Astrocyte of the spinal cord (primary cell): ENCODE measurements at regions not wholly inside any gene's neighbourhood (a gene's known extent, or its start where the extent isn't known, plus 50 kb on each side); places are given as distances from the start of the nearest gene placed in this dataset.
A peak's percentile ranks its signal among the peaks of the same experiment; 100 is the strongest.

Experiments used
- DNase-seq: peaks from one replicate; pipeline ENCODE4 v3.0.0; 2011; ENCODE audit warnings: low read depth, low spot score
- H3K4me3 ChIP-seq: 2 replicates; pipeline ENCODE4 v1.5.1; 2011; ENCODE audit warnings: low read depth, mild to moderate bottlenecking, low read length, moderate library complexity
- in situ Hi-C: cut with HindIII; loops from 2 replicates; pipeline ENCODE4 v1.10.0; 2017; ENCODE audit warnings: low sequenced_read_pairs
- TF ChIP-seq, protein P1 (sequence below): IDR thresholded peaks from 2 replicates; pipeline ENCODE4 v1.5.1; 2012; ENCODE audit warnings: low read depth, mild to moderate bottlenecking, low read length, inconsistent platforms

DNA sequence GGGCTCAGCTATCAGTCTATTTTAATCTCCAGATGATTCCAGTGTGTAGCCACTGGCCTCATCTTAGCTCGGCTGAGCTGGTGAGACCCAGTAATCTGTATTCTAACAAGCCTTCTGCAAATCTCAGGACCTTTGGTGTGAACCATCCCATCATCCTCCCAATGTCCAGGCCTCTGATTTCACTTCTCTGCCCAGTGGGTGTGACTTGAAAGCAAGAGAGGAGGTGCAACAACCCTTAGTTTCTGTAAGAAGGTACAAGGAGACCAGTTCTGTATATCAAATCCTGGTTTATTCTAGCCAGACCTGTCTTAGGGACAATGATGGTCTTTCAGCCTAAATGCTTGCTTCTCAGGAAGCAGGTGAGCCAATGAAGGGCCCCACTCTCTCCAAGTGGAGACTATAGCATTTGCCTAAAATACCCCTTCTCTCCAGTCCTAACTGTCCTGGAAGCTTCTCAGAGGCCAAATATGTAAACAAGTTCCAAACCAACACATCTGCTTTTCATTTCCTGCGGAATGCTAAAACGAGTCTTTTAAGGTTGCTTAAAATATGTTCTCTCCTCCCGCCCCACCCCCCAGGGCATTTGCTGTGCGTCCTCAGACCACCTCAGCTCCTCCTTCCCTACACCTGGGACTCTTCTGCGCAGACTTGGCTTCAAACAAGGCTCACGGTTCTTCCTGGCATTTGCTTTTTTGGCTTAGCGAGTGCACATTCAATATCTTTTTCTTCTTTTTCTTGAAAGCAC, 78.4 kb upstream of the FUT8 start:
- no peak overlapping the region for H3K4me3 ChIP-seq
- TF ChIP-seq, protein P1, sequence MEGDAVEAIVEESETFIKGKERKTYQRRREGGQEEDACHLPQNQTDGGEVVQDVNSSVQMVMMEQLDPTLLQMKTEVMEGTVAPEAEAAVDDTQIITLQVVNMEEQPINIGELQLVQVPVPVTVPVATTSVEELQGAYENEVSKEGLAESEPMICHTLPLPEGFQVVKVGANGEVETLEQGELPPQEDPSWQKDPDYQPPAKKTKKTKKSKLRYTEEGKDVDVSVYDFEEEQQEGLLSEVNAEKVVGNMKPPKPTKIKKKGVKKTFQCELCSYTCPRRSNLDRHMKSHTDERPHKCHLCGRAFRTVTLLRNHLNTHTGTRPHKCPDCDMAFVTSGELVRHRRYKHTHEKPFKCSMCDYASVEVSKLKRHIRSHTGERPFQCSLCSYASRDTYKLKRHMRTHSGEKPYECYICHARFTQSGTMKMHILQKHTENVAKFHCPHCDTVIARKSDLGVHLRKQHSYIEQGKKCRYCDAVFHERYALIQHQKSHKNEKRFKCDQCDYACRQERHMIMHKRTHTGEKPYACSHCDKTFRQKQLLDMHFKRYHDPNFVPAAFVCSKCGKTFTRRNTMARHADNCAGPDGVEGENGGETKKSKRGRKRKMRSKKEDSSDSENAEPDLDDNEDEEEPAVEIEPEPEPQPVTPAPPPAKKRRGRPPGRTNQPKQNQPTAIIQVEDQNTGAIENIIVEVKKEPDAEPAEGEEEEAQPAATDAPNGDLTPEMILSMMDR = no peak
- DNase-seq = peak; percentile 59
- in situ Hi-C loops = no loop called here

GRCh38 chr14:65334765-65335410, 77.6 kb upstream of the FUT8 start:
- in situ Hi-C loops = no loop called here
- TF ChIP-seq, protein P1 = no peak
- DNase-seq = no peak
- no peak overlapping the region for H3K4me3 ChIP-seq

- H3K4me3 ChIP-seq = no peak overlapping the region
- no peak for DNase-seq
- TF ChIP-seq, protein P1 = no peak
- in situ Hi-C loops = no loop called here
These were observed 77.1 kb upstream of the FUT8 start for GRCh38 chr14:65335411-65335947.

DNA sequence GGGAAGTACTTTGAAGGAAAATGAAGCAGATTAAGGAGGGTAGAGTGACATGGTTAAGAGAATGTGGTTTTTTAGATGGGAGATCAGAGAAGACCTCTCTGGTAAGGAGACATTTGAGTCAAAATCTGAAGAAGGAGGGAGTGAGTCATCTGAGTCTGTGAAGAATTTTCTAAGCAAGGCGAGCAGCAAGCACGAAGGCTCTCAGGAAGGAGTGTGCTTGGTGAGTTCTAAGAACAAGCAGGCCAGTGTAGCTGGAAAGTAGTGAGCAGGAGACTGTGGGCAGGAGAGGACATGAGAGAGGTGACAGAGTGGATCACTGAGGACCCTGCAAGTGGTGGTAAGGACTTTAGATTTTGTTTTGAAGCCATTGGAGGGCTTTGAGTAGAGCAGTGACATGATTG, 76.3 kb upstream of the FUT8 start:
- in situ Hi-C loops = no loop called here

DNA sequence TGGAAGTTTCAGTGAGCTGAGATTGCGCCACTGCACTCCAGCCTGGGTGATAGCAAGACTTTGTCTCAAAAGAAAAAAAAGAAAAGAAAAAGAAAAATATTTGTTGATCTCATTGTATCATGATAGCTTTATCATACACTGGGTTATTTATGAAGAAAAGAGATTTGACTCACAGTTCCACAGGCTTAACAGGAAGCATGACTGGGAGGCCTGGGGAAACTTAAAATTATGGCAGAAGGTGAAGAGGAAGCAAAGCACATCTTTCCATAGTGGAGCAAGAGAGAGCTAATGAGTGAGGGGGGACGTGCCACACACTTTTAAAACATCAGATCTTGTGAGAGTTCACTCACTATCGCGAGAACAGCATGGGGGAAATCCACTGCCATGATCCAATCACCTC, 72.7 kb upstream of the FUT8 start:
- DNase-seq = no peak
- H3K4me3 ChIP-seq = no peak overlapping the region
- in situ Hi-C loops = no loop called here
- TF ChIP-seq, protein P1 = no peak

More for the DNA sequence above, 76.3 kb upstream of the FUT8 start:
- TF ChIP-seq, protein P1 = no peak
- peak; percentile 58 for DNase-seq
- H3K4me3 ChIP-seq = no peak overlapping the region

GRCh38 chr14:65344011-65344410, 68.5 kb upstream of the FUT8 start:
- TF ChIP-seq, protein P1 = no peak
- no peak overlapping the region for H3K4me3 ChIP-seq
- no peak for DNase-seq
- in situ Hi-C loops = no loop called here
